Right lung (tissue), 2 donors: ENCODE measurements at regions not wholly inside any gene's neighbourhood (a gene's known extent, or its start where the extent isn't known, plus 50 kb on each side); places are given as distances from the start of the nearest gene placed in this dataset.
"Not testable (repeated sequence)": the region's sequence is repeated elsewhere in the genome, so short reads cannot be mapped to it uniquely, and the experiment has no call there.

ENCODE experiments used
- DNase-seq, 2 donors: peaks; one replicate each; pipeline ENCODE4 v3.0.0-alpha.2; 2013

DNA sequence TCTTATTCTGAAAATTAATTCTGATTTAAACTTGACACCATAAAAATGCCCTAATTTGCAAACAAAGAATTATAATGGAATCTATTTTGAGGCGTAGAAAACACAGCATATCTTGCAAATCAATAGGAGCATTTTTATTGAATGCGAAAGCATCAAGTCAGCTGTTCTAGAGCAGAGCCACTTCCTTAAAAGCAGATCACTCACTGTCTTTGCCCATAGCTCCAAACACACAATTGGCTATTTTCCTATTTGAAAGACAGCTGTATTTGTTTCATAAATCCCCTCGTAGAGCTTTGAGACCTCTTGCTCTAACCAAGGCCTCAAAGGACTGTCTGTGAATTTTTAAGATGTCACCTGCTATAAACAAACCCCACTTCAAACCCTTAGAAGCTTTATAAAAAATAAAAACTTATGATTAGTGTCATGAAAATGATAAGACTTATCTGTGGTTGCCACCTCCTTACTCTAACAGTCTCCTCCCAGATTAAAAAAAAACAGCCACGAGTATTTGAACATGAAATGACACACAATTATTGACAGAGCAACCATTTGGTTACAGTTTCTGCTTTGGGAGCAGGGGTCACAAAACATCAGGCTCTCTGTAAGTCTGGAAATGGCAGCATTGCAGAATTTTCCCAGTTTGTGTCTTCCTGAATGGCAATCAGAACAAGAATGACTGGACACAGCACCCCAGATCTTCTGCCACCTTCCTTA, 75.6 kb upstream of the RASEF start:
- no peak for DNase-seq

DNA sequence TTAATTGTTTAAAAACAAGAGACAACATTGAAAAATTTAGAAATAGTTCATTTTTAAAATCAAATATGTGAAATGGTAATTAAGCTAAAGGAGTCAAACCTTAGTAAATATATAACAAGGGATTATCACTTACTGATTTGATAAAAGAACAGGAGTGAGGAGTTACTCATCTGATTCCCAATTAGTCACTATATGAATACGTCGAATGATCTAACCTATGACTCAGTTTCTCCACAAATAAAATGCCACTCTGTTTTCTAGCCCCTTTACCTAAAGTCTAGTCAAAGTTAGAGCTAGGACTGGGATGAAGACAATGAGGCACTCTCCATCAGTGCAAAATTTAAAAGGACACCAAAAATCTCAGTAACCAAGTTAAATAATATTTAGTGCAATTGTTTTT, 70.4 kb upstream of the RASEF start:
- DNase-seq: no peak

DNA sequence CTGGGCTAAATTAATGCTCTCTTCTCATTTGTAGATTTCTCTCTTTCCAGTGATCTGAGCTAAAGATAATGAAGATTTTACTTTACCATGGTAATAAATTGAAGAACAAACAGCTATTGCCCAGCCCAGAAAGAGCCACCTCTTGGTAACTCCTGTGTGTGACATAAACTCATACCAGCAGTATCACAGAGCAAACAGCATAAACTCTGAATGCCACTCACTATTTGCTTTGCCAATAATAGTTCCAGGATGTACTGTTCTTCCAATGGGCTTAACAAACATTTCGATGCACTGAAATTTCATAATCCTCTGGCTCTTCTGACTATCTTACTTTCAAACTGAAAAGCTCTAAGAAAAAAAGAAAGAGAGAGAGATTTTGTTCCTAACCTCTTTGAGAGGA, 69.8 kb upstream of the RASEF start:
- DNase-seq: no peak

DNA sequence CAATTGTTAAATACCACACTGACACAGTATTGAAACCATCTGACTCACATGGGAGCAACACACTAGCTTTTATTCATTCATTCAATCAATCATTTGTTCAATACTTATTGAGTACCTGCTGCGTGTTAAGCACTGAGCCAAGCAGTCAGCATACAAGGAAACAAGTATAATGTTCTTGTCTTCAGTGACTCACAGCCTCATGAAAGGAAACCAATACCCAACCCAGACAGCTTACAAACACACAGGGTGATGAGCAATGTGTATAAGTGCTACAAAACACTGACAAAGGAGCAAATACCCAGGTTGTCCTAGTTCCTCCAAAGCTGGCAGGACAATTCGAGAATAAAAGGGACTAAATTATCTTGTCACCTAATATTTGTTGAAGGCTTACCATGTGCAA, 67.6 kb upstream of the RASEF start:
- DNase-seq: no peak

DNA sequence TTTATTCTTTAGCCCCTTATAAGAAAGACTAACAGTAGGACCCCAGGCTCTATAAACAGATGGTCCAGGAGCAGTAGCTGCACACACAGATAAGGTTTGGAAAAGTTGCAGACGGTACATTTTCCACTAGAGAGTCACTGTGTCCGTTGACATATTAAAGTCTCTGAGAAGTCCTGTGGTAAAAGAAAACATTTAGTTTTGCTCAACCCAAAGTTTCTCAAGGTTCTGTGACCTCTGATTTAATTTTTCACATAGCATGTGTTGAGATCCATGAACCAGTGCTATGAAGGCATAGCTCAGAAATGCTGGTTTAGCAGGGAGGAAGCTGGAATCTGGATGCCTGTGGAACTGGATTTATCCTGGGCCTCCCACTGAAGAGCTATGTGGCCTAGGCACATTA, 62.7 kb upstream of the RASEF start:
- DNase-seq: no peak

DNA sequence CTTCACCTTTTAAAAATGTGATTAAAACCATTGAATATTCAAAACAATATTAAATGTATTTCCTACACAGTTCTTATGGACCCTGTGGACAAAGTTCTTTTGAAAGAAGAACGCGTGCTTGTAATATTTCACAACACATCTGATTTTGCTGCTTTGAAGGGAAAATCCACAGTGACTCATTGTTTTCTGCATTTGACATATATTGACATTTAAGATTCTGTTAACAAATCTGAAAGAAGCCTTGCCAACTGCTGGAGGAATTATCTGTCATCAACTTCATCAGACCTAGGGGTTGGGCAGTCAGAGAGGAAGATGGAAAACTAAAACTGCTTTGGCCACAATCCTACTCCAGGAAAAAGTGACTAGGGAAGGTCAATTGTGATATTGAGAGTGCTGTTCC, 56.9 kb upstream of the RASEF start:
- no peak for DNase-seq

DNA sequence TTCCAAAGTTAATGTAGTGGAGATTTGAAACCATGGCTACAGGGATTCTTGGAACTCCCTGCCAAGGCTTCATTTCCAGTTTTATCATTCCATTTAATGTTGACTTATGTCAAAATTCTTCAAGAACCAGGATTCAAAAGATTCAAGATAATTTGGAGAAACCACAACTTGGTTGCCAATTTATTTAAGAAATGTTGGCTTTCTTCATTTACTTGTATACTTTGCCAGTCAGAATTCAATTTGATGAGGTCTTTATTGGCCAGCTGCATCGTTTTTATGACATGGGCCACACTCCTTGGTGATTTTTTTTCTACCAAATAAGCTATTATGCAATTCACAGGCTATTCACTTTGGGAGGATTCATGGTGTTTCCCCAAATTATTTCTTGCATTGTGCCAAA, 53.1 kb upstream of the RASEF start:
- DNase-seq: no peak

DNA sequence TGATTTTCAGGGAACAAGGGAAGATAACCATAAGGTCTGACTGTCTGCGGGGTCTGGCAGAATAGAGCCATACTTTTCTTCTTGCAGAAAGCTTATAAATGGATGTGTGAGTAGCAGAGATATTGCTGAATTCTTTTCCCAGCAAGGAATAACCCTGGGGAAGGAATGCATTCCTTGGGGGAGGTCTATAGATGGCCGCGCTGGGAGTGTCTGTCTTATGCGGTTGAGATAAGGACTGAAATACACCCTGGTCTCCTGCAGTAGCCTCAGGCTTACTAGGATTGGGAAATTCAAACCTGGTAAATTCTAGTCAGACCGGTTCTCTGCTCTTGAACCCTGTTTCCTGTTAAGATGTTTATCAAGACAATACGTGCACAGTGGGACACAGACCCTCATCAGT, 50.5 kb upstream of the RASEF start:
- DNase-seq: not testable (repeated sequence)
